ENCODE measurements at regions not wholly inside any gene's neighbourhood (a gene's known extent, or its start where the extent isn't known, plus 50 kb on each side); places are given as distances from the start of the nearest gene placed in this dataset.
A peak's percentile ranks its signal among the peaks of the same experiment; 100 is the strongest.

GRCh38 chr15:81633889-81634288 lies 259.9 kb upstream of the TMC3 start:
- no peaks in the 10 kb centered on the region for H3K4me1 ChIP-seq
- H3K27ac ChIP-seq, result no peak overlapping the region
- H3K4me2 ChIP-seq, result no peak overlapping the region
- no peak for FAIRE-seq
- 25% methylated on average over 6 of the region's 6 CpGs for WGBS (ENCODE audit: missing lambda C conversion rate)
- H3K4me3 ChIP-seq, result no peak overlapping the region
- peak in 1 of 2 experiments; percentile 7 for DNase-seq (ENCODE audit: low read depth in 1 of 2, low spot score in 1 of 2)
- ATAC-seq, result no peak
- H3K9me3 ChIP-seq, result no peaks in the 10 kb centered on the region
- POLR2A ChIA-PET, result no interaction called here
- CTCF ChIA-PET, result no interaction called here
- TF ChIP-seq HEYL (CRISPR knock-in tag; IDR thresholded peaks at IDR 0.05), result no peak
- no peak for TF ChIP-seq MYC (IDR thresholded peaks at IDR 0.05; ENCODE audit: borderline replicate concordance, low read length)
- TF ChIP-seq, protein P1, sequence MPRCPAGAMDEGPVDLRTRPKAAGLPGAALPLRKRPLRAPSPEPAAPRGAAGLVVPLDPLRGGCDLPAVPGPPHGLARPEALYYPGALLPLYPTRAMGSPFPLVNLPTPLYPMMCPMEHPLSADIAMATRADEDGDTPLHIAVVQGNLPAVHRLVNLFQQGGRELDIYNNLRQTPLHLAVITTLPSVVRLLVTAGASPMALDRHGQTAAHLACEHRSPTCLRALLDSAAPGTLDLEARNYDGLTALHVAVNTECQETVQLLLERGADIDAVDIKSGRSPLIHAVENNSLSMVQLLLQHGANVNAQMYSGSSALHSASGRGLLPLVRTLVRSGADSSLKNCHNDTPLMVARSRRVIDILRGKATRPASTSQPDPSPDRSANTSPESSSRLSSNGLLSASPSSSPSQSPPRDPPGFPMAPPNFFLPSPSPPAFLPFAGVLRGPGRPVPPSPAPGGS (IDR thresholded peaks at IDR 0.05), result no peak
- no peak for TF ChIP-seq PHF8 (IDR thresholded peaks at IDR 0.05; ENCODE audit: borderline replicate concordance, low read depth)
- no peak for TF ChIP-seq POLR2AphosphoS2 (conservative IDR thresholded peaks at IDR 0.05; ENCODE audit: low read length)
- TF ChIP-seq EHMT2 (IDR thresholded peaks at IDR 0.05; ENCODE audit: low read depth), result no peak
- no peak for TF ChIP-seq HMGXB4 (CRISPR knock-in tag; IDR thresholded peaks at IDR 0.05; ENCODE audit: borderline replicate concordance)
- no peak for TF ChIP-seq SREBF2 (IDR thresholded peaks at IDR 0.05)
- TF ChIP-seq USF2 (IDR thresholded peaks at IDR 0.05), result no peak
- no peak for TF ChIP-seq KDM5A (IDR thresholded peaks at IDR 0.05)
- TF ChIP-seq ZFP36 (IDR thresholded peaks at IDR 0.05; ENCODE audit: borderline replicate concordance, partially characterized antibody), result no peak
- no peak for TF ChIP-seq CBX2 (IDR thresholded peaks at IDR 0.05; ENCODE audit: borderline replicate concordance, low read depth)
- TF ChIP-seq, protein P2, sequence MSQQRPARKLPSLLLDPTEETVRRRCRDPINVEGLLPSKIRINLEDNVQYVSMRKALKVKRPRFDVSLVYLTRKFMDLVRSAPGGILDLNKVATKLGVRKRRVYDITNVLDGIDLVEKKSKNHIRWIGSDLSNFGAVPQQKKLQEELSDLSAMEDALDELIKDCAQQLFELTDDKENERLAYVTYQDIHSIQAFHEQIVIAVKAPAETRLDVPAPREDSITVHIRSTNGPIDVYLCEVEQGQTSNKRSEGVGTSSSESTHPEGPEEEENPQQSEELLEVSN (IDR thresholded peaks at IDR 0.05; ENCODE audit: borderline replicate concordance, low read depth), result no peak

- ATAC-seq (no peak), FAIRE-seq (no peak), DNase-seq (ENCODE audit: low read depth in 1 of 2, low spot score in 1 of 2) (no peak)
- ChIA-PET POLR2A (no interaction called here), CTCF (interaction anchor here (0.5 kb wide), 1 partner anchor 141 kb away, joined by 3 read pairs; no protein-coding TSS in a partner anchor)
- Histone ChIP-seq H3K9me3 (no peaks in the 10 kb centered on the region), H3K4me3 (no peak overlapping the region), H3K4me1 (no peaks in the 10 kb centered on the region), H3K4me2 (no peak overlapping the region), H3K27ac (no peak overlapping the region)
- no peak for TF ChIP-seq CBX8 (IDR thresholded peaks at IDR 0.05)
- TF ChIP-seq PBX3 (IDR thresholded peaks at IDR 0.05), result no peak
- no peak for TF ChIP-seq TFCP2L1 (CRISPR knock-in tag; IDR thresholded peaks at IDR 0.05)
- no peak for TF ChIP-seq NPAS2 (CRISPR knock-in tag; IDR thresholded peaks at IDR 0.05; ENCODE audit: borderline replicate concordance)
- no peak for TF ChIP-seq NFE2L2 (conservative IDR thresholded peaks at IDR 0.05; ENCODE audit: low read length)
- no peak for TF ChIP-seq EHF (CRISPR knock-in tag; IDR thresholded peaks at IDR 0.05)
- no peak for TF ChIP-seq EP300 (IDR thresholded peaks at IDR 0.05)
- TF ChIP-seq CHD2 (IDR thresholded peaks at IDR 0.05; ENCODE audit: low read length, partially characterized antibody), result no peak
- no peak for TF ChIP-seq TP53 (CRISPR knock-in tag; IDR thresholded peaks at IDR 0.05)
- TF ChIP-seq RCOR1 (IDR thresholded peaks at IDR 0.05; ENCODE audit: low read depth, low read length), result no peak
- 2% methylated on average over 2 of the region's 2 CpGs for WGBS (ENCODE audit: missing lambda C conversion rate)
Observed at GRCh38 chr15:81625896-81626295, 251.9 kb upstream of the TMC3 start.

All from A549 (cell line).